HT-29 (cell line): ENCODE measurements at regions not wholly inside any gene's neighbourhood (a gene's known extent, or its start where the extent isn't known, plus 50 kb on each side); places are given as distances from the start of the nearest gene placed in this dataset.
"Not testable (repeated sequence)": the region's sequence is repeated elsewhere in the genome, so short reads cannot be mapped to it uniquely, and the experiment has no call there.

Experiments used
- DNase-seq: peaks from one replicate; pipeline ENCODE4 v3.0.0-alpha.2; 2015; ENCODE audit warnings: low spot score

DNA sequence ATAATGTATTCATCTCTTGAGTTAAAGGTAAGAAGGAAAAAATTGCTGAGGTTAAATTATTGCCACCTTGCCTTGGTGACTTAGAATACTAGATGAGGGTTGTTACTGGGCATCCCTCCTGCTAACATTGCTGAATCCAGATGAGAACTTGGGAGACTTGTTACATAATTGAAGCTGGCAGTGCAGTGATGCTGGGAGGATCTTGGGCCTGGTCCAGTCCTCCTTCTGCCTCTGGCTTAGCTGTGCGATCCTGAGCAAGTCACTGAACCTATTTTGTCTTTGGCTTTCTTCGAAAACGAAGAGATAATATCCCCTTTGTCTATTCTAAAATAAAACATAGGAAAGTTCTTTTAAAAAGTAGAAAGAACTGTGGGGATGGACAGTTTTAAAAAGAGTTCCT, 244.9 kb upstream of the NRIP1 start:
- no peak for DNase-seq

DNA sequence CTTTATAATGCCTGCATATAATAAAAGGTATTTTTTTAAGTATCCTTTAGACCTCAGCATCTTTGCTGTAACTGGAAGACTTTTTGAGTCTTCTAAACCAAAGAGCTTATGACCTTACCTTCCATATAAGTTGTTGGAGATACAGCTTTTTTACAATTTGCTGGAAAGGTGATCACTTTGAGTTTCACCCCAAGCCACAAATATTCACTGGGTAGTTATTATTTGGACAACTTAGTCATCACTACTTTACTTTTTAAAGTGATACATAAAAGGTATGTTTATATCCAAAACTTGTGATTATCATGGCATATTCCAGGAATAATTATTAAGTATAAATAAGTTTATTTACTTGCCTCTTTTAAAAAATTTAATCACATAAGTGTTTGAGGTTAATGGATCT, 246.7 kb upstream of the NRIP1 start:
- no peak for DNase-seq

DNA sequence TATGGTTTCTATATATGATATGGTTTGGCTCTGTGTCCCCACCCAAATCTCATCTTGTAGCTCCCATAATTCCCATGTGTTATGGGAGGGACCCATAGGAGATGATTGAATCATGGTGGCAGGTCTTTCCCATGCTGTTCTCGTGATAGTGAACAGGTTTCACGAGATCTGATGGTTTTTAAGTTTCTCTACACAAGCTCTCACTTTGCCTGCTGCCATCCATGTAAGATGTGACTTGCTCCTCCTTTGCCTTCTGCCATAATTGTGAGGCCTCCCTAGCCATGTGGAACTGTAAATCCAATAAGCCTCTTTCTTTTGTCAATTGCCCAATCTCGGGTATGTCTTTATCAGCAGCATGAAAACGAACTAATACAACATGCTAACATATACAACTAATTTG, 252.2 kb upstream of the NRIP1 start:
- DNase-seq: not testable (repeated sequence)

DNA sequence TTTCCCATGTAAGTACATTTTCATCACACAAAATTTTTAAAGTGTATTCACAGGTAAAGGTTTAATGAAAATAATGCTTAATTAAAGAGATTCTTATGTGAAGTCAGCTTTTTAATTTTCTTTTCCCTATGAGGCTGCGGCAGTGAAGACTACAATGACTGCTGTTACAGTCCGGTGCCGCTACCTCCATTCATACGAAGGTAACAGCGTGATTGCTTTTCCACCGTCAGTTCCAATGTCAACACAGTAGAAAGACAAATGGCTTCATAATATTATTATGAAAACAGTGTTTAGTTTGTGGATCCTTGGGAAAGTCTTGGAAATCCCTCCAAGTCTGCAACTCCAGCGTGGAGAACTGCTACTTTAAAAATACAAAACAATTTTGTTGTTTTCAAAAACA, 254.9 kb upstream of the NRIP1 start:
- no peak for DNase-seq

DNA sequence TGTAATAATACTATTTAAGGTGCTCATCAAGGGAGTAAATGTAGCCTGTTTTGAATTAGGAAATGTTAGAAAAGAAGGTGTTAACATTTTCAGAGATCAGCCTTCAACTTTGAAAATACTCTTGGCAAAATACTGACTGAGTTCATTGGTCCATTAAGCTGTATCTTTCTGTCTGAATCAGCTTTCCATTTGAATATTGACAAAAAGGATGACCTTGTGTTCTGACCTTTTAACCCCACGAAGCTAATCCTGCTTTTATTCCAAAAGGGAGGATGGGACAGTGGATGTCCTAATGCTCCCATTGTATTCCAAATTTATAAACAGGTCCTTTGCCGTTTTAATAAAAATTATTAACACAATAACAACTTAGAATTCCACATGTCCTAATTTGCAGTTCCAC, 259.7 kb upstream of the NRIP1 start:
- no peak for DNase-seq

DNA sequence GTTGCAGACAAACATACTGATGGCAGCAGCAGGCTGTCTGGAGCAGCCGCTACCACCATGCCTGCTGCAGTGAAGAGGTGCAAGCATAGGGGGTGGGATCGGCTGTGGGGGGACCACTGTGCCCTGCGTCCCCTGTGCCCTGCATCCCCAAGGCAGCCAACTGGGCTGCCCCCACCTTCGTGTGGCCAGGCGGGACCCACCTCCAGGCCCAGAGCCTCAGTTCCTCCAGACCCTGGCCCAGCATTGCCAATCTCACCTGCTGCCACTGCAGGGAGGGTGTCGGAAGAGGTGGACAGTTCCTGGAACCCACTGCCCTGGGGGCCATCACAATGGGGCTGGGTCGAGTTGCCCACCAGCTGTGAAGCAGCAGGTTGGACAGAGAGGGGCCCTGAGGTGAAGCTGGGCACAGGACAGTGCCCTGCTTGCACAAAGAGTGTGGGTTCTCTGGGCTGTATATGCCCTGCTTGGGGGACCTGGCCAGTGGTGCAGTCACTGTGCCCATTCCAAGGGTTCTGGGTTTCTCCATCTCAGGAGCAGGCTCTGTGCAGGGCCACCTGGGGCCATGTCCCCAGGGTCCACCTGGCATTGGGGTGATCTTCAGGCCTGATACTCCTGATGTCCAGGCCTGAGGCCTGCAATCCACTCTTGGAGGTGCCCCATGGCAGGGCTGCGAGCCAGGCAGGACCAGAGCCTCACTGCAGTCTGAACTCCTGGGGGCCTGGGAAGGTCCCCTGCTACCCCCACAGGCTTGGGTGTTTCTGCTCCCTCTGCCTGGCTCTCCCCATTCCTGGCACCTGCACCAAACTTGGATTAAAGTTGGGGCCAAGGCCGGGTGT, 261.4 kb upstream of the NRIP1 start:
- DNase-seq: no peak

DNA sequence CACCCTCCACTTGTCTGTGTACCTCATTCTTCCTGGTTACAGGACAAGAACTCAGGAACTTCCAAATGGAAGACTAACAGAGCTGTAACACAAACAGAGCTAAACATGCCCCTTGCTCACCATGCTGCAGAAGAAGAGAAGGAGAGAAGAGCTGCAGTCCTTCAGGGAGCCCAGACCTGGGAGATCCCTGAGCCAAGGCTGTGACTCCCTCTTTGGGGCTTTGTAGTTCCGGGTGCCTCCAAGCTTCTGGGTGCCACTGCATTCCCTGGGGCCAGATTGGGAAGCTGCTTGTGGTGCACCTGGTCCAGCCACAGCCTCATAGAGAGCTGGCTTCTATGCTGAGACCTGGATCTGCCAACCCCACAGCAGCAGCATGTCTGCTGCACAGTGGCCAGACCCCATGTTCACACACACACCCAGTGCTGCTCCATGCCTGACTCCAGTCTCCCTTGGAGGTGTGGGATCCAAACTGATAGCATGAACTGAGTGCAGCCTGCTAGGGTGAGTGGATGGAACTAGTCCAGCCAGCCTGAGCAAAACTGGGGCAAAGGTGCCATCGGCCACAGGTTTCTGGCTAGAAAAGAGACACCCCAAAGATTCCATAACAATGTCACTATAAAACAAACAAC, 263.0 kb upstream of the NRIP1 start:
- DNase-seq: no peak

DNA sequence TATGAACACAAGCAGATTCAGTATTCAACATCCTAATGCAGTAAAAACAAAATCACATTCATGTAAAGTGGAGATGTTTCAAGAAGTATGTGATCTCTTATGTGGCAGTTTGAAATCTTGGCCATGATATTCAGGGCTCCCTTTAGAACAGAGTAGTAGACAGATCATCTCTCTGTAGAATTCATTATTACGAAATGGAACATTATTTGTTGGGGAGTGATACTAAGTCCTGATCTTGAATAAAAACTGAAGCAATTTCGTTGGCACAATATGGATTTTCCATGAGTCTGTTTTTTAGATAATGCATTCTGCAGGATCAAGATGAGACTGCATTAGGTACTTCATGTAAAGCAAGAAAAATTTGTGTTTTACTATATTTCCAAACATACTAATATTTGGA, 264.4 kb upstream of the NRIP1 start:
- DNase-seq: no peak

DNA sequence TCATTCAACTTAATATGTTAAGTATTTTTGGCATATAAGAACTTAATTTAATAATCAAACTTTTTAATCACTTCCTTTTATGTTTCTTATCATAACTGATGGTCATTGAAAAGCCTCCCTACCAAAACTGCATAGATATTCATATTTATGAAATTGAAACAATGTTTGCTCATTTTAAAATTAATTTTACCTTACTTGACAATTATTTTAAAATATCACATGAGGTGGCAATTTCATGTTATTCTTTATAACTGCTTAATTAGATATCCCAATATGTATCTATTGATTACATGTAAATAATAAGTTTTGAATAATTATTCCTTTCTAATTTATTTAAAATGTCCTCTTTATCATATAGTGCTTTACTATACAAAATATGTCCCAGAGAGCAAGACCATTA, 266.1 kb upstream of the NRIP1 start:
- no peak for DNase-seq

DNA sequence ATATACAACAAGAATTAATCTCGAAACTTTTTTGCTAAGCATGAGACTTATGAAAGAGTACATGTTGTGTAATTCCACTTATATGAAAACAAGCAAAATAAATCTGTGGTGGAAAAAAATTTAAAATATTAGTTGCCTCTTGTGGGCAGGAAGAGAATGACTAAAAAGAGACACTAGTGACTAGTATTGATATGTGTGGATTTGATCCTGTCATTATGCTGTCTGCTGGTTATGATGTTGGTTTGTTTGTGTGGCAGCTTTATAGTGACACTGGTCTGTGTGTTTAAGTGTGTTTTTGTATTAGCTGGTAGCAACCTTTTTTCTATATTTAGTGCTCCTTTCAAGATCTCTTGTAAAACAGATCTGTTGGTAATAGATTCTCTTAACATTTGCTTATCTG, 267.8 kb upstream of the NRIP1 start:
- DNase-seq: no peak

DNA sequence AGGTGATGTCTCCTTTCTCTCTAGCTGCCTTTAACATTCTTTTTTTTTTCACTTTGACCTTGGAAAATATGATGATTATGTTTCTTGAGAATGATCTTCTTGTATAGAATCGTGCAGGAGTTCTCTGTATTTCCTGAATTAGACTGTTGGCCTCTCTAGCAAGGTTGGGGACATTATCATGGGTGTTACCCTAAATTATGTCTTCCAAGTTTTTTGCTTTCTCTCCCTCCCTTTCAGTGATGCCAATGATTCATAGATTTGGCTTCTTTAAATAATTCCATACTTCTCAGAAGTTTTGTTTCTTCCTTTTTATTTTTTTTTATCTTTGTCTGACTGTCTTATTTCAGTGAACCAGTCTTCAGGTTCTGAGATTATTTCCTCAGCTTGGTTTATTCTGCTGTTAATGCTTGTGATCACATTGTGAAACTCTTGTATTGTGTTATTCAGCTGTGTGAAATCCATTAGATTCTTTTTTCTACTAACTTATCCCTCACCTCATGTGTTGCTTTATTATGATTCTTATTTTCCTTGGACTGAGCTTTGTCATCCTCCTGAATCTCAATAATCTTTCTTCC, 268.4 kb upstream of the NRIP1 start:
- DNase-seq: no peak

DNA sequence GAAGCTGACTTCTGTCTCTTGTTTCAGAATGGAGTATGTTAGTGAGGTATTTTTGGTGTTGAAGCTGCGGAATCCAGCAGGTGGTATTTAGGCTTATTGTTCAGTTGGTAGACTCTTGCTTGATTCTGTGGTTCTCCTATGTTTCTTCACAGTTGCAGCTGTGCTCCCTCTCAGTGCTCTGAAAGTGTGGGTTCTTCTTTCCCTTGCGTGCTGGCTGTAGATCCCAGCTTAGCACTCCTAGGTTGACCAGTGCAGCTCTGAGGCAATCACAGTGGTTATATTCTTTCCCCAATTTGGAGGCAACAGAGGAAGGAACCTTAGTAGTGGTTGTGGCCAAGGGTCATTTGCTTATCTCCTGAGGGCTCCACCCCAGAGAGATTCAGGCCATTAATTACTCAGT, 269.2 kb upstream of the NRIP1 start:
- DNase-seq: no peak

DNA sequence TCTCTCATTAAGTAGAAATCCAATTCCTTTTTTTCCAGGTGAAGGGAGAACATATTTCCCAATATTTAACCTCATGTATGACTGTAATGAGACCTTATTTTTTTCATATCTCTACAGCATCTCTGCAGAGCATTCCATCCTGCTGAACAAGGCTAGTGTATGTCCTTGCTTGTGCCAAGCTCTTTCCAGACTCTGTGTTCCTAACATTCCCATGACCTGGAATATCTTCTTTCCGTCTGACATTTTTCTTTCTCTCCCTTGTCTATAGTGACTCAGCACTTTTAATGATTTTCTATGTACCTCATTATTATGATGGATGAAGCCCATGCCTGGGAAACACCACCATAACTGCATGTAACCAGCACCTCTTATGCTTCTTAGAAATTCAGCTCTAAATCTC, 278.3 kb upstream of the NRIP1 start:
- no peak for DNase-seq

DNA sequence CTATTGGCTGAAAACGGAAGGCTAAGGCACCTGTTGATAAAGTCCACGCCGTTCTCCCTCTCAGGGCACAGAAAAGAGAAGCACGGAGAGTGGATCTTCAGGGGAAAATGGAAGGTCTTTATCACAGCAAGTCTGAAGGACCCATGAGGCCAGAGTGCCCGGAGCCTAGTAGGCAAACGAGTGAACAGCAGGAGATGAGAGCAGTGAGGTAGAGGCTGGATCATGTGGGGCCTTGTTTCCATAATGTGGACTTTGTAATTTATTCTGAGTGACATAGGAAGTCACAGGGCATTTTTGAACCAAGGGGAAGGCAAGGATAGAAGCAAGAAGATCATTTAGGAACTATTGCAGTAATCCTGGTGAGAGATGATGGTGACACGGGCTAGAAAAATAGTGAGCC, 287.2 kb upstream of the NRIP1 start:
- DNase-seq: no peak

DNA sequence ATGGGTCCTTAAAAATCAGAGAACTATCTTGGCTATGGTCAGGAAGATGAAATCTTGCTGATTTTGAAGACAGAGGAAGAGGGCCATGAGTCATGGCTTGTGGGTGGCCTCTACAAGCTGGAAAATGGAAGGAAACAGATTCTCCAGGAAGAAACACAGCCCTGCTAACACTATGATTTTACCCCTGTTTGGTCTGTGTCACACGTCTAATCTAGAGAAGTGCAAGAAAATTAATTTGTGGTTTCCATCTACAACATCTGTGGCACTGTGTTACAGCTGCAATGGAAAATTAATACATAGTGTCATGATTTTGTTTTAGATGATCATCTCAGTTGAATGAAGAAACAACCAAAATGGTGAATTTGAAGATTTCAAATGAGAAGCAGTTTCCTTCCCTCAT, 288.7 kb upstream of the NRIP1 start:
- no peak for DNase-seq

DNA sequence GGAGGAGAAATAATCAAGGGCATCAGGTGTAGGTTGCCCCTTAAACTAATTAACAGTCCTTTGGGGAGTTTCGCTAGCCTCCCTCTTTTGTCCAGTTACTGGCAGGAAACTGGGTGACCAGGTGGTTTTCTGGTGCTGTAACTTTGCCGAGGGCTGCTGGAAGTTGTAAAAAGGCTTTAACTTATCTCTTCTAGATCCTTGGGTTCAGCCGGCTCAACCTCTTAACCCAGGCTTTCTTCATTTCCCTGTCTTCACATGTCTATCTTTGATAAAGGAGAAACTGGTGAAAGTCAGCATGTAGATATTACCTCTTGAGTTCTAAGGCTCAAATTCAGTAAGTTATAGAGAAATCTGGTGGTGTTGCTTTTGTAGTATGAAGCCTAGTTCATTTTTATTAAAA, 289.7 kb upstream of the NRIP1 start:
- DNase-seq: no peak

DNA sequence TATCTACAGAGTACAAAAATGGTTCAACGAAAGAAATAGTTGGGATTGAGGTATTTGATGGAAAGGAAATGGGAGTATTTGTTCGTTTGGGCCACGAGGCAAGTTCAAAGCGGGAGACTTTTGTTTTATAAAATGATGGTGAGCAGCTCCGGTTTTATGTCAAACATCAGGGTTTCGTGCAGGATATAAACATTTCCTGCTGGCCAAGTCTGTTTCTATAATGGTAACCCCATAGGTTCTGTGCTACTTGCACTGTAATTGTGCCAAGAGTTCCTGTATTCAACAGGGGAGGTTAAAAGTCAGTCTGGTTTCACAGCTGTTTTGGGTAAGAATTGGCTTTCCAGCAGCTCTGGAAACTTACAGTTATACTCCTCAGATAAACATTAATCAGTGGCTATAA, 290.3 kb upstream of the NRIP1 start:
- no peak for DNase-seq

DNA sequence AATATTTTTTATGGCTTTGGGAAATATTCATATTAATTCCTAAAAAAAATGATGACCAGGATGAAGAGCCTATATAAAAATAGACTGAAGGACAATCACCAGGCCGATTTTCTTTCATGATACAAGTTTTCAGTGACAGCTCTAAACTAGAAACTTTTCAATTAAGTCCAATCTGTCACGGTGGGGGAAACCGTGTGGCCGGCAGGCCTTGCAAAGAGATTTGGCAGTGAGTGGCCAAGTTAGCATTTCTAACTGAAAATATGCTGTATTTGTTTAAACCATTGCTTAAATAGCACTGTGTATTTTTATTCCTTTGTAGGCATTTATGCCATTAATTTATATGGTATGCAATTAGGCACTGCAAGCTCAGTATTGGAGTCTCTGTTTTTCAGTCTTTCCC, 294.5 kb upstream of the NRIP1 start:
- DNase-seq: no peak

DNA sequence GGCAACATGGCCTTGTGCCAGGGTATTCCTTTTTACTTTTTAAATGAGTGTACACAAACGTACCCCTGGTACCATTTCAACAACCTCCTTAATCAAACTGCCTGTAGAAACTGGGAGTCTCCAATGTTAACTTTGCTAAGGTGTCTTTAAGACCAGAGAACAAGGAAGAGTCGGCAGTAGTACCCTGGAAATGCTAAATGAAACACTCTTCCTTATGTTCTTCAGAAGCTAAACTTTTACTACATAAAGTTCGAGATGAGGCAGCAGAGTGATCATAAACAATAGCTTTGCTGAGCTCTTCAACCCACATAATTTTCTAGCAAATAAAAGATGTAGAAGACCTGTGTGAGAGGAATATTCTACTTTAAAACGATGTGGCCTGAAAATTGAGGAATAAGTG, 297.7 kb upstream of the NRIP1 start:
- no peak for DNase-seq

DNA sequence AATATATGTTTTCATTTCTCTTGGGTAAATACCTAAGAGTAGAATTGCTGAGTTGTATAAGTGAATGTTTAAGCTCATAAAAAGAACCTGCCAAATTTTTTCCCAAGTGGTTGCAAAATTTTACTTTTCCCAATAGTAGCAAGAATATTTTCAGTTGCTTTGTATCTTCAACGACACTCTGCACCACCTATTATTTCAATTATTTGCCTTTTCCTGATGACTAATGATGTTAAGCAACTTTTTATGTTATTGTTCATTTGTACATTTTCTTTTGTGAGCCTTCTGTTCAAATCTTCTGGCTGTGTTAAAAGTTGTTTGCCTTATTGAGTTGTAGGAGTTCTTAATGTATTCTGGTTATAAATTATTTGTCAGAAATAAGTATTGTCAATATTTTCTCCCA, 299.1 kb upstream of the NRIP1 start:
- DNase-seq: no peak

DNA sequence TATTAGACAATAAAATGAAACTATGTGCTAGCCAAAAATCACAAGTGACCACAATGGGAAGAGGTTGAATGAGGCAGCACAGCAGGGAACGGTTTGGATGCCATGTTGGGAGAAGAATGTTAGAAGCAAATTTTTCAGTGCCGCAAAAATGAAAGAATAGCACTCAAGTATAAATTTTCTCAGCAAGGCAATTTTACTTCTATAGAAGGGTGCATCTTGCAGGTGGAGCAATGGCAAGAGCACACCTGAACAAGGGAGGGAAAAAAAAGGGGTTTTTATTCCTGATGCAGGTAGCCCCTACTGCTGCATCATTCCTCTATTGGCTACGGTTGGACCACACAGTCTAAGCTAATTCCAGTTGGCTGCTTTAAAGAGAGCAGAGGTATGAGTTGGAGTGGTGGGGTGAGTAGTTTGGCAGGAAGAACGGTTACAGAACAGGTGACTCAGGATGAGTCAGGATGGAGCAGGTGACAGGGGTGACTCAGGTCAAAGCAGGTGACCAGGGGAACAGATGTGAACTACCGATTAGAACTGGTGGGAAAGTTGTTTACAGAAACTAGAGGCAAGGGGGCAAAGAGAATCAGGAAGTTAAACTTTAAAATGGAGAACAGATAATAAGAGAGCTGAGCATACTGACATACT, 301.1 kb upstream of the NRIP1 start:
- no peak for DNase-seq

DNA sequence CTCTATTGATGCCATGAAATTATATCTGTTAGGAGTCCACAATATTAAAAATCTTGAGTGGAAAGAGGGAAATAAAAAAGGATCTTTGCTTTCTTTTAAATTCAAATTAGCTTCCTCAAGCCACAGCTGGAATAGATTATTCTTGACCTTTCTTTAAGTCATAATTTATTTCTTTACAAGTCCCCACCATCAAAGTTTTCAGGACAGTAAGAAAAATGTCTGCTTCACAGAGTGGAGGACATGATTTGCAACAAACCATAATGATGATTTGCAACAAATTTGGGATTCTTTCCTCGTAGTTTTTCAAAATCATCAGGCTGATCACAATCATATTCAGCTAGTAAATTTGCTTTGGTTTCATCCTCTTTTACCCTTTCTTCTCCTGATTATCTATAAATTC, 301.8 kb upstream of the NRIP1 start:
- DNase-seq: no peak
